Thoracic aorta (tissue), 2 donors: ENCODE measurements at regions not wholly inside any gene's neighbourhood (a gene's known extent, or its start where the extent isn't known, plus 50 kb on each side); places are given as distances from the start of the nearest gene placed in this dataset.

Source experiments
- ATAC-seq: fragments of 150-250 bp; one replicate; pipeline ENCODE4 v1.8.0; 2017; ENCODE audit warnings: low read depth; ENCODE audit not compliant: insufficient number of reproducible peaks, low FRiP score
- DNase-seq: peaks from one replicate; pipeline ENCODE4 v3.0.0-alpha.2; 2020; ENCODE audit warnings: low spot score
- H3K27ac ChIP-seq, 2 donors: fragments of 200-600 bp; sonication (generic); 1 replicate in 1 of 2; 2 replicates in 1 of 2; pipeline ENCODE4 v1.5.1; 2016; ENCODE audit warnings: mild to moderate bottlenecking in 2 of 2, moderate library complexity in 2 of 2
- H3K27me3 ChIP-seq: fragments of 200-600 bp; sonication (generic); replicated peaks from 2 replicates; pipeline ENCODE4 v1.6.0; 2016; ENCODE audit warnings: mild to moderate bottlenecking; ENCODE audit not compliant: insufficient read depth
- H3K36me3 ChIP-seq: fragments of 200-600 bp; sonication (generic); one replicate; pipeline ENCODE4 v1.5.1; 2016
- H3K4me1 ChIP-seq, 2 donors: fragments of 200-600 bp; sonication (generic); 1 replicate in 1 of 2; 2 replicates in 1 of 2; pipeline versions ENCODE4 v1.5.1 to v1.6.0; 2016; ENCODE audit warnings: low read depth in 2 of 2, mild to moderate bottlenecking in 1 of 2; ENCODE audit not compliant: control insufficient read depth in 1 of 2
- H3K4me3 ChIP-seq: fragments of 200-600 bp; sonication (generic); 2 replicates; pipeline ENCODE4 v1.5.1; 2016; ENCODE audit warnings: mild to moderate bottlenecking
- H3K9me3 ChIP-seq: fragments of 200-600 bp; sonication (generic); 2 replicates; pipeline ENCODE4 v1.5.1; 2016
- TF ChIP-seq, protein P1 (sequence below): fragments of 200-600 bp; sonication (generic); IDR thresholded peaks from one replicate; pipeline ENCODE4 v1.5.1; 2019; ENCODE audit warnings: antibody characterized with exemption

DNA sequence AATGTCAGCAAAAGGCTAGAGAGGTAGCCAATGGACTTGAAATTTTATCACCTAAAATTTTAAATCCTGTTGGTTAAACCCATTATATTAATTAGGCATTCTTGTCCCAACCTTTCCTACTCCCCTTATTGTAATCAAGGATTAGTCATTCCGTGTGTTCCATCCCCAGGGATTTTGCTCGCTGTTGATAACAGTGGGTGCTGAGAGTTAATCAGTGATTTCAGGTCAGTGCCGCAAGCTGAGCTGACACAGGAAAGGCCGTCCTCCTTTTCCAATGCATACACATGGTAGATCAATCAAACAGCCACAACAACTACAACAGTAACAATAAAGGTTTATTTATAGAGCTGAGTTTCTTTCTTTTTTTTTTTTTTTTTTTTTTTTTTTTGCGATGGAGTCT is 271.4 kb downstream of the ACTR3B start:
- TF ChIP-seq, protein P1, sequence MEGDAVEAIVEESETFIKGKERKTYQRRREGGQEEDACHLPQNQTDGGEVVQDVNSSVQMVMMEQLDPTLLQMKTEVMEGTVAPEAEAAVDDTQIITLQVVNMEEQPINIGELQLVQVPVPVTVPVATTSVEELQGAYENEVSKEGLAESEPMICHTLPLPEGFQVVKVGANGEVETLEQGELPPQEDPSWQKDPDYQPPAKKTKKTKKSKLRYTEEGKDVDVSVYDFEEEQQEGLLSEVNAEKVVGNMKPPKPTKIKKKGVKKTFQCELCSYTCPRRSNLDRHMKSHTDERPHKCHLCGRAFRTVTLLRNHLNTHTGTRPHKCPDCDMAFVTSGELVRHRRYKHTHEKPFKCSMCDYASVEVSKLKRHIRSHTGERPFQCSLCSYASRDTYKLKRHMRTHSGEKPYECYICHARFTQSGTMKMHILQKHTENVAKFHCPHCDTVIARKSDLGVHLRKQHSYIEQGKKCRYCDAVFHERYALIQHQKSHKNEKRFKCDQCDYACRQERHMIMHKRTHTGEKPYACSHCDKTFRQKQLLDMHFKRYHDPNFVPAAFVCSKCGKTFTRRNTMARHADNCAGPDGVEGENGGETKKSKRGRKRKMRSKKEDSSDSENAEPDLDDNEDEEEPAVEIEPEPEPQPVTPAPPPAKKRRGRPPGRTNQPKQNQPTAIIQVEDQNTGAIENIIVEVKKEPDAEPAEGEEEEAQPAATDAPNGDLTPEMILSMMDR = no peak
- no peaks in the 10 kb centered on the region for H3K4me1 ChIP-seq
- H3K27ac ChIP-seq = no peak overlapping the region
- H3K9me3 ChIP-seq = no peaks in the 10 kb centered on the region
- no peak for DNase-seq
- no peak for ATAC-seq
- no peaks in the 10 kb centered on the region for H3K36me3 ChIP-seq
- H3K4me3 ChIP-seq = no peak overlapping the region
- no peaks in the 10 kb centered on the region for H3K27me3 ChIP-seq

GRCh38 chr7:153034791-153035190 is 275.2 kb downstream of the ACTR3B start:
- H3K27ac ChIP-seq = no peak overlapping the region

GRCh38 chr7:153036396-153037063 is 277.0 kb downstream of the ACTR3B start:
- ATAC-seq (no peak), DNase-seq (no peak)
- Histone ChIP-seq H3K4me3 (no peak overlapping the region), H3K9me3 (no peaks in the 10 kb centered on the region), H3K27ac (no peak overlapping the region), H3K4me1 (no peaks in the 10 kb centered on the region), H3K36me3 (no peaks in the 10 kb centered on the region), H3K27me3 (no peaks in the 10 kb centered on the region)
- TF ChIP-seq, protein P1 = no peak

More at GRCh38 chr7:153034791-153035190, 275.2 kb downstream of the ACTR3B start:
- Histone ChIP-seq H3K4me1 (no peaks in the 10 kb centered on the region), H3K9me3 (no peaks in the 10 kb centered on the region), H3K27me3 (no peaks in the 10 kb centered on the region), H3K36me3 (no peaks in the 10 kb centered on the region), H3K4me3 (no peak overlapping the region)
- ATAC-seq = no peak
- no peak for DNase-seq
- TF ChIP-seq, protein P1 = no peak

- ATAC-seq (no peak), DNase-seq (no peak)
- Histone ChIP-seq H3K4me3 (no peak overlapping the region), H3K27ac (no peak overlapping the region), H3K27me3 (no peaks in the 10 kb centered on the region), H3K4me1 (no peaks in the 10 kb centered on the region), H3K9me3 (no peaks in the 10 kb centered on the region), H3K36me3 (no peaks in the 10 kb centered on the region)
- TF ChIP-seq, protein P1 = no peak
These were observed 283.9 kb downstream of the ACTR3B start for GRCh38 chr7:153043440-153043839.

- Histone ChIP-seq H3K9me3 (no peaks in the 10 kb centered on the region), H3K4me1 (no peaks in the 10 kb centered on the region), H3K27ac (no peak overlapping the region), H3K4me3 (no peak overlapping the region), H3K36me3 (no peaks in the 10 kb centered on the region), H3K27me3 (no peaks in the 10 kb centered on the region)
- TF ChIP-seq, protein P1 = no peak
- DNase-seq (no peak), ATAC-seq (no peak)
These were observed 285.4 kb downstream of the ACTR3B start for GRCh38 chr7:153044981-153045380.
